ENCODE measurements at regions not wholly inside any gene's neighbourhood (a gene's known extent, or its start where the extent isn't known, plus 50 kb on each side); places are given as distances from the start of the nearest gene placed in this dataset.

GRCh38 chr16:72270531-72270930 is 98.6 kb upstream of the PMFBP1 start:
- DNase-seq (ENCODE audit: low read depth), result no peak

GRCh38 chr16:72266836-72267235 is 94.9 kb upstream of the PMFBP1 start:
- no peak for DNase-seq (ENCODE audit: low read depth)

- no peak for DNase-seq (ENCODE audit: low read depth)
Observed at GRCh38 chr16:72264771-72265170, 92.8 kb upstream of the PMFBP1 start.

GRCh38 chr16:72262711-72263110 is 90.8 kb upstream of the PMFBP1 start:
- no peak for DNase-seq (ENCODE audit: low read depth)

GRCh38 chr16:72261127-72261526 is 89.2 kb upstream of the PMFBP1 start:
- no peak for DNase-seq (ENCODE audit: low read depth)

- peak; percentile 85 for DNase-seq (ENCODE audit: low read depth)
Observed at GRCh38 chr16:72256398-72257066, 84.6 kb upstream of the PMFBP1 start.

- DNase-seq (ENCODE audit: low read depth), result no peak
Observed at GRCh38 chr16:72255786-72256185, 83.8 kb upstream of the PMFBP1 start.

GRCh38 chr16:72247821-72248253 is 75.9 kb upstream of the PMFBP1 start:
- peak; percentile 46 for DNase-seq (ENCODE audit: low read depth)

- DNase-seq (ENCODE audit: low read depth), result no peak
Observed at GRCh38 chr16:72246423-72246822, 74.5 kb upstream of the PMFBP1 start.

GRCh38 chr16:72244853-72245252 is 72.9 kb upstream of the PMFBP1 start:
- DNase-seq (ENCODE audit: low read depth), result no peak

GRCh38 chr16:72243621-72244020 is 71.7 kb upstream of the PMFBP1 start:
- no peak for DNase-seq (ENCODE audit: low read depth)

- no peak for DNase-seq (ENCODE audit: low read depth)
Observed at GRCh38 chr16:72242757-72243156, 70.8 kb upstream of the PMFBP1 start.

GRCh38 chr16:72241930-72242329 is 70.0 kb upstream of the PMFBP1 start:
- no peak for DNase-seq (ENCODE audit: low read depth)

- no peak for DNase-seq (ENCODE audit: low read depth)
Observed at GRCh38 chr16:72241008-72241407, 69.1 kb upstream of the PMFBP1 start.

- DNase-seq (ENCODE audit: low read depth), result no peak
Observed at GRCh38 chr16:72240466-72240865, 68.5 kb upstream of the PMFBP1 start.

- DNase-seq (ENCODE audit: low read depth), result no peak
Observed at GRCh38 chr16:72236866-72237265, 64.9 kb upstream of the PMFBP1 start.

- no peak for DNase-seq (ENCODE audit: low read depth)
Observed at GRCh38 chr16:72234387-72234786, 62.4 kb upstream of the PMFBP1 start.

GRCh38 chr16:72228014-72228413 is 56.1 kb upstream of the PMFBP1 start:
- DNase-seq (ENCODE audit: low read depth), result no peak

- DNase-seq (ENCODE audit: low read depth), result no peak
Observed at GRCh38 chr16:72226136-72226535, 54.2 kb upstream of the PMFBP1 start.

- DNase-seq (ENCODE audit: low read depth), result no peak
Observed at GRCh38 chr16:72224260-72224768, 52.4 kb upstream of the PMFBP1 start.

GRCh38 chr16:72222503-72222902 is 50.5 kb upstream of the PMFBP1 start:
- DNase-seq (ENCODE audit: low read depth), result no peak
